Sigmoid colon (tissue), 6 donors: ENCODE measurements at regions not wholly inside any gene's neighbourhood (a gene's known extent, or its start where the extent isn't known, plus 50 kb on each side); places are given as distances from the start of the nearest gene placed in this dataset.

Experiments
- DNase-seq: peaks from one replicate; pipeline ENCODE4 v3.0.0-alpha.2; 2019
- H3K27ac ChIP-seq, 4 donors: fragments of 200-600 bp; sonication (generic); one replicate each; pipeline ENCODE4 v1.5.1; 2016 to 2019; ENCODE audit warnings: mild to moderate bottlenecking in 1 of 4
- H3K27me3 ChIP-seq, 3 donors: fragments of 200-600 bp; sonication (generic); one replicate each; pipeline ENCODE4 v1.5.1; 2019; ENCODE audit warnings: mild to moderate bottlenecking in 1 of 3
- H3K36me3 ChIP-seq, 4 donors: fragments of 200-600 bp; sonication (generic); one replicate each; pipeline ENCODE4 v1.5.1; 2016 to 2019
- H3K4me1 ChIP-seq, 4 donors: fragments of 200-600 bp; sonication (generic); one replicate each; pipeline ENCODE4 v1.5.1; 2017 to 2019
- H3K4me3 ChIP-seq, 4 donors: fragments of 200-600 bp; sonication (generic); one replicate each; pipeline ENCODE4 v1.5.1; 2017 to 2019; ENCODE audit warnings: mild to moderate bottlenecking in 2 of 4, moderate library complexity in 1 of 4
- H3K9me3 ChIP-seq, 4 donors: fragments of 200-600 bp in 3 of 4; sonication (generic) in 3 of 4; one replicate each; pipeline versions ENCODE4 v1.5.1 to v1.6.1; 2013 to 2019
- CTCF ChIP-seq, 4 experiments: fragments of 450-650 bp in 3 of 4; fragments of 200-600 bp in 1 of 4; IDR thresholded peaks; one replicate each; pipeline ENCODE4 v1.5.1; 2016 to 2019; ENCODE audit warnings: antibody characterized with exemption in 4 of 4, mild to moderate bottlenecking in 3 of 4, moderate library complexity in 2 of 4
- EP300 ChIP-seq, 4 donors: sonication (generic); formaldehyde crosslinking; IDR thresholded peaks; one replicate each; pipeline ENCODE4 v1.6.1; 2017; ENCODE audit warnings: antibody characterized with exemption in 4 of 4
- POLR2A ChIP-seq, 2 donors: fragments of 450-650 bp; IDR thresholded peaks; one replicate each; pipeline ENCODE4 v1.6.1; 2016; ENCODE audit warnings: antibody characterized with exemption in 2 of 2, mild to moderate bottlenecking in 2 of 2, moderate library complexity in 2 of 2
- POLR2AphosphoS5 ChIP-seq, 4 donors: sonication (generic); formaldehyde crosslinking; IDR thresholded peaks; one replicate each; pipeline ENCODE4 v1.6.1; 2017; ENCODE audit warnings: antibody characterized with exemption in 4 of 4
- WGBS, 2 donors: extraction: QIAGEN DNeasy Blood & Tissue Kit; methylation state at CpG; one replicate each; pipeline ENCODE4 v1.1.7; 2013; 5-methylcytosine and 5-hydroxymethylcytosine counted together
- intact Hi-C: fragments of 100-400 bp; cut with DNase I; formaldehyde crosslinking; loops from one replicate; pipeline ENCODE4 v1.15.1; 2023
- donor health status: healthy with polysubstance abuse.
- donor health status: healthy.

GRCh38 chr10:106252541-106252940 is 912.0 kb downstream of the SORCS1 start:
- no peaks in the 10 kb centered on the region for H3K9me3 ChIP-seq
- no peak for DNase-seq
- H3K4me1 ChIP-seq = no peaks in the 10 kb centered on the region
- no peaks in the 10 kb centered on the region for H3K36me3 ChIP-seq
- TF ChIP-seq POLR2AphosphoS5 (IDR thresholded peaks at IDR 0.05) (no peak), CTCF (IDR thresholded peaks at IDR 0.05) (no peak), EP300 (IDR thresholded peaks at IDR 0.05) (no peak), POLR2A (IDR thresholded peaks at IDR 0.05) (no peak)
- intact Hi-C loops = no loop called here
- H3K4me3 ChIP-seq = no peak overlapping the region
- no peak overlapping the region for H3K27ac ChIP-seq
- no peaks in the 10 kb centered on the region for H3K27me3 ChIP-seq

DNA sequence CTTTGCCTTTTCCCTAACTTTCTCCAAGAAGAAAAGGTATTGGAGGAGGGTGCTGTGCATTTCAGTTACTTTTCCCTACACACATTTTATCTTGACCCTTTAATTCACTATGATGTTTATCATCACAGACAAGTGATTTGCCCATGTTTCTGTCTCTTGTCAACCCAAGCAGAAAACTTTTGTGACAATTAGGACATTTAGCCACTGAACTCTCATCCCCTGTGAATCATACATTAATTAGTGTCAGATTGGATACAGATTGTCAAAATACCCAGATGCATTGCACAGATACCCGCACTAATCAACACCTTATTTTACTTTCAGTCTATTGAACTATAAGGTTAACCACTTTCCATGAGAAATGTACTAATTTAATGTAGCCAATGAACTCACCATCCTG is 912.9 kb downstream of the SORCS1 start:
- no peak overlapping the region for H3K27ac ChIP-seq
- no peak for DNase-seq
- no peaks in the 10 kb centered on the region for H3K4me1 ChIP-seq
- no peak overlapping the region for H3K4me3 ChIP-seq
- H3K9me3 ChIP-seq = no peaks in the 10 kb centered on the region
- no peaks in the 10 kb centered on the region for H3K27me3 ChIP-seq
- 90 to 97% methylated on average over 1 of the region's 1 CpG for WGBS, 2 donors
- no peaks in the 10 kb centered on the region for H3K36me3 ChIP-seq
- TF ChIP-seq EP300 (IDR thresholded peaks at IDR 0.05) = no peak
- no peak for TF ChIP-seq POLR2AphosphoS5 (IDR thresholded peaks at IDR 0.05)
- intact Hi-C loops = no loop called here

DNA sequence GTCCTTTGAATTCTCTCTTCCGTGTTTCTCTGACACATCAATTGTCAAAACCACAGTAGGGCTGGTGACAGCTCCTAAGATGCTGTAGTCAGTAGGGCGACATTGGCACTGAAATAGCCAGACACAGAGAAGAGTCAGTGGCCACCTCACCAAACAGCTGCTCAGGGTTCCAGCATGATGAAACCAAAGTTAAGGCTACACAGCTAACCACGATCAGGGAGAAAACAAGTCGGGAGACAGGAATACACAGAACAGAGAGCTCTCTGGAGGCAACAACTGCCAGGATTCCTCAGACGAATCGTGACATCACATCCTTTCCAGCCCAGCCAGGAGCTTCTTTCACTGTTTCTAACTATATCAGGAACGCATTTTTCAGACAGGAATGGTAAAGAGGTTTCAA is 922.2 kb downstream of the SORCS1 start:
- no peaks in the 10 kb centered on the region for H3K36me3 ChIP-seq
- TF ChIP-seq EP300 (IDR thresholded peaks at IDR 0.05) (no peak), POLR2AphosphoS5 (IDR thresholded peaks at IDR 0.05) (no peak), POLR2A (IDR thresholded peaks at IDR 0.05) (no peak), CTCF (IDR thresholded peaks at IDR 0.05) (no peak)
- WGBS, 2 donors = 67 to 72% methylated on average over 7 of the region's 7 CpGs
- intact Hi-C loops = no loop called here
- no peak for DNase-seq
- H3K4me3 ChIP-seq = no peak overlapping the region
- H3K27me3 ChIP-seq = no peaks in the 10 kb centered on the region
- H3K4me1 ChIP-seq = no peaks in the 10 kb centered on the region
- H3K27ac ChIP-seq = no peak overlapping the region
- H3K9me3 ChIP-seq = no peaks in the 10 kb centered on the region

DNA sequence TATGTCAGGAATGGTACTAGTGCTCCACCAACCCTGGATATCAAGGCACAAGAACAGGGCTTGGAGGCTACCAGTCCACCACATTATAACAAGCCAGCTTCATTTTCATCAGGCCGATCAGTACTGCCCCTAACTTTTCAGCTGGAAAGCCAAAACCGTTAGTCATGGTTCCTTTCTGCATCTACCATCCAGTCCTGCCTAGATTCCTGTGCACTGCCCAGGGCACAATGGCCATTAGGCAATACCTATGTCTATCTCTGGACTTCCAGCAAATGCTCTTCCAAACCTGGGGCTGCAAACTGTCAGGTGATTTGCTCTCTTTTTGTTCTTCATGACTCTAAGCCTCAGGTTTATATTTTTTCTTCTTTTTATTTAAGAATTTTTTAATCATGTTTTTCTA is 937.7 kb downstream of the SORCS1 start:
- TF ChIP-seq EP300 (IDR thresholded peaks at IDR 0.05) (no peak), CTCF (IDR thresholded peaks at IDR 0.05) (no peak), POLR2AphosphoS5 (IDR thresholded peaks at IDR 0.05) (no peak), POLR2A (IDR thresholded peaks at IDR 0.05) (no peak)
- no peak overlapping the region for H3K4me3 ChIP-seq
- H3K4me1 ChIP-seq = no peaks in the 10 kb centered on the region
- intact Hi-C loops = no loop called here
- H3K9me3 ChIP-seq = no peaks in the 10 kb centered on the region
- 53 to 76% methylated on average over 2 of the region's 2 CpGs for WGBS, 2 donors
- H3K36me3 ChIP-seq = no peaks in the 10 kb centered on the region
- no peaks in the 10 kb centered on the region for H3K27me3 ChIP-seq
- no peak overlapping the region for H3K27ac ChIP-seq
- DNase-seq = no peak

GRCh38 chr10:106226142-106226541 is 938.4 kb downstream of the SORCS1 start:
- H3K27me3 ChIP-seq = no peaks in the 10 kb centered on the region
- no peak overlapping the region for H3K4me3 ChIP-seq
- no peaks in the 10 kb centered on the region for H3K9me3 ChIP-seq
- intact Hi-C loops = no loop called here
- WGBS, 2 donors = 22 to 69% methylated on average over 1 of the region's 1 CpG
- H3K36me3 ChIP-seq = no peaks in the 10 kb centered on the region
- H3K27ac ChIP-seq = no peak overlapping the region
- no peak for DNase-seq
- no peak for TF ChIP-seq POLR2A (IDR thresholded peaks at IDR 0.05)
- no peak for TF ChIP-seq POLR2AphosphoS5 (IDR thresholded peaks at IDR 0.05)
- TF ChIP-seq CTCF (IDR thresholded peaks at IDR 0.05) = no peak
- no peak for TF ChIP-seq EP300 (IDR thresholded peaks at IDR 0.05)
- H3K4me1 ChIP-seq = no peaks in the 10 kb centered on the region
